ENCODE measurements at regions not wholly inside any gene's neighbourhood (a gene's known extent, or its start where the extent isn't known, plus 50 kb on each side); places are given as distances from the start of the nearest gene placed in this dataset.

DNA sequence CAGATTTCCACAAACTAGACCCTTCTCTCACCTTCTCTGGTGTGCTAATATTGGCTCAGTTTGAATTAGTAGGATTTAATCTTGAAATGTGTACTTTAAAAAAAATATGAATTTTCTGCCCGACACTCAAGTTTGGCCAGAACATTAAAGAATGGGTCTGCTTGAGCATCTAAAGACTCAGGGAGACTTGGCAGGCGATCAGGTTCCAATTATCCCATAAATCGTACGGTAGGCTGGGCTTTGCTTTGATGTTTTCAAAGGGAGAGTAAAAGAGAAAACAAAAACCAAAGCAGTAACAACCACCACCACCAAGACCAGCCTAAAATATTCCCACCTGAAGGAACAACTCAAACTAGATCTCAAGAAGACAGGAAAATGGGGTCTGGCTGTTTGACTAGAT lies 230.8 kb downstream of the EBLN2 start:
- H3K27ac ChIP-seq, result no peak overlapping the region
- DNase-seq, result no peak
- intact Hi-C loops (cut with DNase I; ENCODE audit: low total_unique reads) (no loop called here), in situ Hi-C loops (cut with MboI; ENCODE audit: low pct_ligation_motif_present in 1 of 4, low pct_unique_long_range_greater_than_20kb in 1 of 4, low sequenced_read_pairs in 3 of 4) (no loop called here)
- H3K9me3 ChIP-seq, result no peaks in the 10 kb centered on the region
- no peaks in the 10 kb centered on the region for H3K4me1 ChIP-seq
- H3K36me3 ChIP-seq, result no peaks in the 10 kb centered on the region
- H3K4me3 ChIP-seq, result no peak overlapping the region
- H3K27me3 ChIP-seq, result no peaks in the 10 kb centered on the region
- 42 to 57% methylated on average over 4 of the region's 4 CpGs for WGBS, 2 donors (ENCODE audit: low coverage in 1 of 2)
- TF ChIP-seq, protein P1, sequence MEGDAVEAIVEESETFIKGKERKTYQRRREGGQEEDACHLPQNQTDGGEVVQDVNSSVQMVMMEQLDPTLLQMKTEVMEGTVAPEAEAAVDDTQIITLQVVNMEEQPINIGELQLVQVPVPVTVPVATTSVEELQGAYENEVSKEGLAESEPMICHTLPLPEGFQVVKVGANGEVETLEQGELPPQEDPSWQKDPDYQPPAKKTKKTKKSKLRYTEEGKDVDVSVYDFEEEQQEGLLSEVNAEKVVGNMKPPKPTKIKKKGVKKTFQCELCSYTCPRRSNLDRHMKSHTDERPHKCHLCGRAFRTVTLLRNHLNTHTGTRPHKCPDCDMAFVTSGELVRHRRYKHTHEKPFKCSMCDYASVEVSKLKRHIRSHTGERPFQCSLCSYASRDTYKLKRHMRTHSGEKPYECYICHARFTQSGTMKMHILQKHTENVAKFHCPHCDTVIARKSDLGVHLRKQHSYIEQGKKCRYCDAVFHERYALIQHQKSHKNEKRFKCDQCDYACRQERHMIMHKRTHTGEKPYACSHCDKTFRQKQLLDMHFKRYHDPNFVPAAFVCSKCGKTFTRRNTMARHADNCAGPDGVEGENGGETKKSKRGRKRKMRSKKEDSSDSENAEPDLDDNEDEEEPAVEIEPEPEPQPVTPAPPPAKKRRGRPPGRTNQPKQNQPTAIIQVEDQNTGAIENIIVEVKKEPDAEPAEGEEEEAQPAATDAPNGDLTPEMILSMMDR (IDR thresholded peaks at IDR 0.05), result no peak
- TF ChIP-seq POLR2AphosphoS5 (IDR thresholded peaks at IDR 0.05), result no peak

DNA sequence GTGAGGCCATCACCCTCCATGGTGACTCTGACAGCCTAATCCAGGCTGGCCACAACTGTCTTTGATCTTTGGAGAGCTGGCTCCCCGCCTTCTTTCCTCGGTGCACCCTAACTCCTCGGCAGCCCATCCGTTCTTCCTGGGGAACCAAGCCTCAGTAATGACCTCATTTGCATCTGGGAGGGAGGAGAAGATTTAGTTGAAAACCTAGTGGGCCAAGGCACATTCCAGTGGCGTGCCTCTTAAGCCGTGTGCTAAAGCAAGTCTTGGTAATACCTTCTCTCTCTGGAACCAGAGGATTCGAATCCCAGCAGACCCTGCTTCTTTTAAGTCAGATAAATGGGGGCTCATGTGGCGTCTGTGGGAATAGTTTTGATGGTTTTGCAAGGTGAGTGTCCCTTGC lies 233.1 kb downstream of the EBLN2 start:
- intact Hi-C loops (cut with DNase I; ENCODE audit: low total_unique reads), result no loop called here
- Histone ChIP-seq H3K36me3 (no peaks in the 10 kb centered on the region), H3K9me3 (no peaks in the 10 kb centered on the region), H3K4me3 (no peak overlapping the region), H3K27ac (no peak overlapping the region), H3K27me3 (no peaks in the 10 kb centered on the region), H3K4me1 (no peaks in the 10 kb centered on the region)
- in situ Hi-C loops (cut with MboI; ENCODE audit: low pct_ligation_motif_present in 1 of 4, low pct_unique_long_range_greater_than_20kb in 1 of 4, low sequenced_read_pairs in 3 of 4), result no loop called here
- no peak for DNase-seq
- 68% methylated on average over 8 of the region's 8 CpGs; no CpG with 5 or more reads in 1 of the 2 donors for WGBS, 2 donors (ENCODE audit: low coverage in 1 of 2)
- TF ChIP-seq POLR2A (IDR thresholded peaks at IDR 0.05) (no peak), POLR2AphosphoS5 (IDR thresholded peaks at IDR 0.05) (no peak), EP300 (IDR thresholded peaks at IDR 0.05; ENCODE audit: low read depth) (no peak)
- TF ChIP-seq, protein P1 (IDR thresholded peaks at IDR 0.05), result no peak

DNA sequence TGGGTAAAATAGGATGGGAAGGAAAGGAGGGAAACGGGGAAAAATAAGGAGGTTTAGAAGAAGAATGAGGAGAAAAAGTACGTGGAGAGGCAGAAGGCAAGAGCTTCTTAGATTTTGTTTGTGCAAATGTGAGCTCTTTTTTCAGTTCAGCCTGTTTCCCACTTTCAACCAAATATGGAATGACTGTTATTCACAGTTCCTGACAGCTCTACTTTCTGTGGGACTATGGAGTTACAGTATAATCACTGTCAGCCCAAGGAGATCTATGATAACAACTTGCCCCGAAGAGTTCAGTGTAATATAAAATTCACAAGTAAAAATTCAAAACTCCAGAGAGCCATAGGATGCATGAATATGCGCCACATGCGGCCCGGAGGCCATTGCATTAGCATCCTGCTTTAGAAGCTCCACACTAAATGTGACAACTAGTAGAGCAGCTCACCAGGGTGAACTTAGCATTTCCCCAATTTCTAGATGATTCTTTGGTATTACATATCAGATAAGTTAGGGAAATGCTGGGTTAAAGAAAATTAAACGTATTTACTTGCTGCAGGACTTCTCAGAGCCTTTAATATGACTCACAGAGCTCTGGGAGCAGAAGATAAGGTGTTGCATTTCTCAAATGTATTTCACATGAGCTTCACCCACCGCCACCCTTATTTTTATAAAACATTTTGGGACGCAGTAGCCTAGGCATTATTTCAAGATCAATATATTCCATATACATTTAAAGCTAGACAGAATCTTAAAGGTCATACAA lies 234.6 kb downstream of the EBLN2 start:
- intact Hi-C loops (cut with DNase I; ENCODE audit: low total_unique reads), result no loop called here
- no peak overlapping the region for H3K27ac ChIP-seq
- H3K36me3 ChIP-seq, result no peaks in the 10 kb centered on the region
- in situ Hi-C loops (cut with MboI; ENCODE audit: low pct_ligation_motif_present in 1 of 4, low pct_unique_long_range_greater_than_20kb in 1 of 4, low sequenced_read_pairs in 3 of 4), result no loop called here
- H3K27me3 ChIP-seq, result no peaks in the 10 kb centered on the region
- 80% methylated on average over 9 of the region's 9 CpGs for WGBS, 2 donors (ENCODE audit: low coverage in 1 of 2)
- TF ChIP-seq, protein P1 (IDR thresholded peaks at IDR 0.05), result no peak
- TF ChIP-seq POLR2A (IDR thresholded peaks at IDR 0.05) (no peak), EP300 (IDR thresholded peaks at IDR 0.05; ENCODE audit: low read depth) (no peak), POLR2AphosphoS5 (IDR thresholded peaks at IDR 0.05) (no peak)
- no peaks in the 10 kb centered on the region for H3K9me3 ChIP-seq
- no peak overlapping the region for H3K4me3 ChIP-seq
- DNase-seq, result no peak
- H3K4me1 ChIP-seq, result no peaks in the 10 kb centered on the region

DNA sequence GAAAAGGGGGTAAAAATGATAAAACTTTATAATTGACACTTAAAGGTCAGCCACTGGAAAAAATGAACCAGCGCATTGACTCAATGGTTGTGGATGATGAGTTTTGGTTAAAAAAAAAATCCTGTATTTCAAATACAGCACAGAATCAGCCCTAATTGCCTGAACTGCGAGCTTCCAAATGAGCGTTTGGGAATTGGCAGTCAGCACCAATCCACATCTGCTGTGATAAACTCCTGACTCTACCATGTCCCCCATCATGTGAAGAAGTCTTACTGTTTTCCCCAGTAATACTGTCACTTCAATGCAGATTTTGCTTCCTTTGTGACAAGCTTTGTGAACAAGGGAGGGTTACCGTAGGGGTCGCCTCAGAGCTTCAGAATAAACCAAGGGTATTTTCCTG lies 235.4 kb downstream of the EBLN2 start:
- H3K4me1 ChIP-seq, result no peaks in the 10 kb centered on the region
- DNase-seq, result no peak
- no peaks in the 10 kb centered on the region for H3K9me3 ChIP-seq
- no peak overlapping the region for H3K27ac ChIP-seq
- H3K27me3 ChIP-seq, result no peaks in the 10 kb centered on the region
- intact Hi-C loops (cut with DNase I; ENCODE audit: low total_unique reads) (no loop called here), in situ Hi-C loops (cut with MboI; ENCODE audit: low pct_ligation_motif_present in 1 of 4, low pct_unique_long_range_greater_than_20kb in 1 of 4, low sequenced_read_pairs in 3 of 4) (no loop called here)
- no peak overlapping the region for H3K4me3 ChIP-seq
- no peaks in the 10 kb centered on the region for H3K36me3 ChIP-seq
- no peak for TF ChIP-seq EP300 (IDR thresholded peaks at IDR 0.05; ENCODE audit: low read depth)
- no peak for TF ChIP-seq POLR2A (IDR thresholded peaks at IDR 0.05)
- TF ChIP-seq POLR2AphosphoS5 (IDR thresholded peaks at IDR 0.05), result no peak
- TF ChIP-seq, protein P1 (IDR thresholded peaks at IDR 0.05), result no peak
- 86 to 100% methylated on average over 3 to 5 of the region's 5 CpGs for WGBS, 2 donors (ENCODE audit: low coverage in 1 of 2)
